GM12892 (cell line): ENCODE measurements at regions not wholly inside any gene's neighbourhood (a gene's known extent, or its start where the extent isn't known, plus 50 kb on each side); places are given as distances from the start of the nearest gene placed in this dataset.
"Not testable (repeated sequence)": the region's sequence is repeated elsewhere in the genome, so short reads cannot be mapped to it uniquely, and the experiment has no call there.

Experiments used
- POLR2A ChIP-seq: IDR thresholded peaks from 2 replicates; pipeline ENCODE4 v1.6.1; 2011; ENCODE audit warnings: low read depth, low read length, control low read depth
- POLR2AphosphoS5 ChIP-seq: IDR thresholded peaks from 2 replicates; pipeline ENCODE4 v1.6.1; 2011; ENCODE audit warnings: low read depth, low read length, control low read depth

DNA sequence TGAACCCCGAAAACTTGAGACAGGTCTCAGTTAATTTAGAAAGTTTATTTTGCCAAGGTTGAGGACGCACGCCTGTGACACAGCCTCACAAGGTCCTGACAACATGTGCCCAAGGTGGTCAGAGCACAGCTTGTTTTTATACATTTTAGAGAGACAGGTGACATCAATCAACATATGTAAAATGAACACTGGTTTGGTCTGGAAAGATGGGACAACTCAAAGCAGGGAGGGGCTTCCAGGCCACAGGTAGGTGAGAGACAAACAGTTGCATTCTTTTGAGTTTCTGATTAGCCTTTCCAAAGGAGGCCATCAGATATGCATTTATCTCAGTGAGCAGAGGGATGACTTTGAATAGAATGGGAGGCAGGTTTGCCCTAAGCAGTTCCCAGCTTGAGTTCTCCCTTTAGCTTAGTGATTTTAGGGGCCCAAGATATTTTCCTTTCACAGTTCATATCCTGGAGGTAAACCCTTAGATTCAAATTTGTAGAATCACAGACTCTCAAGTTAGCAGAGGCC is 262.8 kb downstream of the ARHGAP12 start:
- not testable (repeated sequence) for TF ChIP-seq POLR2A, POLR2AphosphoS5
